Hematopoietic multipotent progenitor cell treated with erythropoietin and hydrocortisone succinate and interleukin-3 and kit ligand, for 8 days (in vitro differentiated cells): ENCODE measurements at regions not wholly inside any gene's neighbourhood (a gene's known extent, or its start where the extent isn't known, plus 50 kb on each side); places are given as distances from the start of the nearest gene placed in this dataset.

Experiments used
- DNase-seq: peaks from one replicate; pipeline ENCODE4 v3.0.0-alpha.2; 2015

- no peak for DNase-seq
Observed at GRCh38 chr5:125012727-125013451, 266.4 kb upstream of the ZNF608 start.

DNA sequence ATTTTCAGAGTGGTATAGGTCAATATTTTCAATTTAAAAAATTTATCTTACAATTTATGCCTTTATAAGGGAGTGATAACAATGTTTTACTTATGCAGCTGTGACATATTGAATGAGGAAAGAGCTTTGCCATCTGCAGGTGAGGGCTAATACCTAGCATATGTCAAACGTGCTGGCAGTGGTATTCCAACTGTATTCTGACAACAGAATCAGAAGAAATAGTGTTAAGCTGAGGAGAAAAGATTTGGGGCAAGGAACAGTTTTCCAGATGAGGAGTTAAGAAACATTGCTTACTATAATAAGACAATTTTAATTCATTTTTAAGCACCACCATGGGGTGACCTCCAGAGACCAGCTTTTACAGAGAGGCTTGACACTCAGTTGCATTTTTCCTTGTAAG is 267.8 kb upstream of the ZNF608 start:
- DNase-seq, result no peak

- DNase-seq, result no peak
Observed at GRCh38 chr5:125017796-125018195, 271.4 kb upstream of the ZNF608 start.

DNA sequence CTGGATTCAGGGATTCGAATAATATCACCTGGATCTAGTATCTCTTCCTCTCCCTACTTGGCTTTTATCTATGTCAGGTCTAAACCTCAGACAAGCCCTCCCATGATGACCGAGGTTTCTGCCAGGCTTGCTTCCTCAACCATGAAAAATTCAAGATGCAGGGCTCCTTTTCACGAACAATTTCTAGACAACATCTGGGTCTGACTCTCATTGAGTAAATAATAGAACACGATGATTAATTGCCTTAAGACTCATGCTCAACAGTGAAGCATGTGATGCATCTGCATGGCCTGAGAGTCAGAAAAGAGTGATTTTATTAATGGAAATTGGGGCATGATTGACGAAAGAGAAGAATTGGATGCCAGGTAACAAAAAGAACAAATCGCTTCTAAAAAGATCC is 277.2 kb upstream of the ZNF608 start:
- DNase-seq, result no peak

DNA sequence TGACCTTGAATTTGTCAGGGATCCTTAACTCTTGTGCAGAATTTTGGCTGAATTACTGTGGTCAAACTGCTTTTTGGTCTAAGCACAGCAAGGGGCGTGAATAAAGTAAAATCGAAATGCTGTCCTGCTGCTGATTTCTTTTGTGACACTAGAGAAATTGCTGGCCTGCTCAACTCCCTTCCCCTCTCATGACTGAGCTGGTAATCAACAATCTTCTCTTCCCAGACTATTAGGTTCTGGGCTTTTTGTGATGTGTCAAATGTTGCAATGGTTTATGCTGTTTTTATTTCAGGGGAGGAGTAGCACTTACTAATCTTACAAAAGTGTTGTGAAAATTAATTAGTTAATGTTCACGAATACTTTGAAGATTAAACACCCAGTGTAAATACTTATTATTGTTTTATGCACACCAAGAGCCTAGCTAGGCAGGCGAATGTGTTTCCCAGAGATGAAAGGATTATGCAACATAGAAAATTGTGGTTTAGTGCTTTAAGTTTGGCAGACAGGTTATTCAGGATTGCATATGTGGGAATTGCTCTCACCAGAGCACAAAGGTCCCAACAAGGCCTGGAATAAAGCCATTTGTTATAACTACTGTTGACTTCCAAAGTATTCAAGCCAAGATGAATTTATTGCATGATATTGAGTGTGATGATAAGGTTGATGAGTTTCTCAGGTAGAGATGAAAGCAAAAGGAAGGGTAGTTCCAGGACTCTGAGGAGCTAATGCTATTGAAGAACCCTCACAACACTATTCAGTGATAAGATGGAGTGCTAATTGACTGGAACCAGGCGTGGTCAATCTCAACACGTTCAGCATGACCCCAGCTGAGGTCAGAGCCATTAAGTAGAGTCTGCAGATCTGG is 280.7 kb upstream of the ZNF608 start:
- DNase-seq, result no peak

GRCh38 chr5:125032286-125032685 is 285.8 kb upstream of the ZNF608 start:
- no peak for DNase-seq

DNA sequence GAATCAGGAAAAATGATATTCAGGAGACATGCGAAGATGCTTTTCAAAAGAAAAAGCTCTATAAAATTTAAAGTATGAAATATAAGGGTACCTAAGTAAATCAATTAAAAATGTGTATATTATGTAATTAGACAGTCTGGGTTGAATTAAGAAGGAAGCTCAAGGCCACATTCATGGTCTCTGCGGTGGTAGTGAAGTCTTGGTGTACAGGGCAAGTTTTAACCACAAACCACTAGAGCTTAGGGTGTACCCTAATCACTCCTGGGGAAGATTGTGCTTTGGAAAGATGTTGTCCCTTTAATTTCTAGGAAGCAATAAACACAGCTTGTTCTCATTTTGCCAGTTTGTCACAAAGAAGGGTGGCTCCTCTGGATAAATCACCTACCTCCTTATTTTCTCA is 287.2 kb upstream of the ZNF608 start:
- DNase-seq, result no peak

DNA sequence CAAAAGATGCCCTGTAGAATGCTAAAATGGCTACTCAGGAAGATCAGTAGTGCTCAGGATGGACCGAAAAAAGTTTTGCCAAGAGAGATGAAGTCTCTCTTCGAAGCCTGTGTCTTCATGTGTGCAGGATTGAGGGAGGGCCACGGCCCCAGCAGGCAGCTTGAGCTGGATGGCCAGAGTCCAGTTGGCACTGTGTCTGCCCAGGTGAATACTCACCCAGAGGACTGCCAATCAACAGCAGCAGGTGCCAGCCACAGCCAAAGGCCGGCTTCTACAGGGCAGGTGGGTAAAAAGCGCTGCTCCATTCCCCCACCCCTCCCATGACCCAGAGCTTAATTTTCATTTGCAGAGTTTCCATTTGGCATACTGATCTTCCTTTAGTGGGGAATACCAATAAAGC is 287.9 kb upstream of the ZNF608 start:
- DNase-seq, result no peak

DNA sequence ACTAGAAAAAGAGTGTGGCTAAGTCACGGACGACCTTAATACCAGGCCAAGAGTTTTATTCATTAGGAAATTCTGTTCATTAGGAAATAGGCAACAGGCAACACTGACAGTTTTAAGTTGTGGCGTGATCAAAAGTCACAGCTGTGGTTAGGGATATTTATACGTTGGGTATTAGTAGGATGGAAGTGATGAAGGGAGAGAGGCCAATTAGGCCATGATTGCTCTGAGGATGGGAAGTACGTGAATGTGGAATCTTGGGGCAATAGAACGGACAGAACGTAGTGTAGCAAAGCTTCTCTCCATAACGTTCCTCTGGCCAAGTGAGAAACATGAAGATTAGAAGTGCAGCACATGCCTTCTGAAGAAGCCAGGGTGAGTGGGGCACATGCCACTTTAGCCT is 290.1 kb upstream of the ZNF608 start:
- no peak for DNase-seq

GRCh38 chr5:125037020-125037419 is 290.6 kb upstream of the ZNF608 start:
- no peak for DNase-seq

DNA sequence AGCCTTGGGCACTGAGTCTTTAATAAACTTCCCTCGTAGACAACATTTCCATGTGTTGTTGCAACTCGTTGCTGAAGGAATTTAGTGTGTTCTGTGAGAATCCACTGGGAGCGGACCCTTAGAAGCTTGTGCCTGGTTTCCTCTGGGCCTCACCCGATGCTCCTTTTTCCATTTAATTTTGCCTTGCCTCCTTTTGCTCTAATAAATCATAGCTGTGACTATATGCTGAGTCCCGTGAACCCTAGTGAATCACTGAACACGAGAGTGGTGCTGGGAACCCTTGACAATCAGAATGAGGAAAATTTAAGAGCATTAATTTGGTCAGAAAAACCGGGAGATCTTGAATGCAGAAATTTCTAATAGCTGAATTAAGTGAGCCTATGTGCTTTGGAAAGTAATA is 291.1 kb upstream of the ZNF608 start:
- DNase-seq, result no peak

DNA sequence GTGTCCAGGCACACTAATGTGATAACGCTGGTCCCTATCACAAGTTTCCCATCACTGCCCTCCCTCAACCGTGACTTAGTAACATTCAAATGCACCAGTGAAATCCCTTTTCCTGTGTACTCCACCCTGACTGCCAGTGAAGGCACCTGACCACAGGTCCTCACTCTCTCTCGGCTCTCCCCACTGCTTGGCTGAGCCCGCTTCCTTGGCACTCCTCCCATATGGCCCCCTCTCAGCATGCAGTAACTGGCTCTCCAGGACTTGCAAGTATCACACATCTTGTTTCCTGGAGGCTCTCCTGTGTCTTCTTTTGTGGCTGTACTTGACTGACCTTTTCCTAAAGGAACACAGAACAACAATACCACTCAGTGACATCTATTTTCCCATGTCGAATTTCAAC is 292.0 kb upstream of the ZNF608 start:
- no peak for DNase-seq

DNA sequence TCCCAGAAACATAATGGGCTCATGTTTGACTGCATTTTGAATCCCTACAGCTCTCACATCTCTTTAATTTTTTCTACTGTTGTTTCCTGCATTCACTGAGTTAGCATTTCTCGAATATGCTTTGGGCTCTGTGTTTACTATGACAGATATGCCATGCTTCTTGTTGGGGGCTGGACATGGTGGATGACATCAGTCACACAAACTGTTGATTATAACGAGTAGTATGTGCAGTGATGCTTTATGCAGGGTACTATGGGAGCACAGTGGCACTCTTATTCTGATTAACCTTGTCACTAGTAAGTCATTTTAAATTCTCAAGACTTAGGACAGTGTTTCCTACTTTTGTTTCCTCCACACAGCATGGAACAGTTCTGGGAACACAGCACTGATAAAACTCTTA is 295.4 kb upstream of the ZNF608 start:
- DNase-seq, result no peak

GRCh38 chr5:125042261-125042890 is 295.9 kb upstream of the ZNF608 start:
- no peak for DNase-seq

GRCh38 chr5:125043781-125044391 is 297.4 kb upstream of the ZNF608 start:
- DNase-seq, result no peak

DNA sequence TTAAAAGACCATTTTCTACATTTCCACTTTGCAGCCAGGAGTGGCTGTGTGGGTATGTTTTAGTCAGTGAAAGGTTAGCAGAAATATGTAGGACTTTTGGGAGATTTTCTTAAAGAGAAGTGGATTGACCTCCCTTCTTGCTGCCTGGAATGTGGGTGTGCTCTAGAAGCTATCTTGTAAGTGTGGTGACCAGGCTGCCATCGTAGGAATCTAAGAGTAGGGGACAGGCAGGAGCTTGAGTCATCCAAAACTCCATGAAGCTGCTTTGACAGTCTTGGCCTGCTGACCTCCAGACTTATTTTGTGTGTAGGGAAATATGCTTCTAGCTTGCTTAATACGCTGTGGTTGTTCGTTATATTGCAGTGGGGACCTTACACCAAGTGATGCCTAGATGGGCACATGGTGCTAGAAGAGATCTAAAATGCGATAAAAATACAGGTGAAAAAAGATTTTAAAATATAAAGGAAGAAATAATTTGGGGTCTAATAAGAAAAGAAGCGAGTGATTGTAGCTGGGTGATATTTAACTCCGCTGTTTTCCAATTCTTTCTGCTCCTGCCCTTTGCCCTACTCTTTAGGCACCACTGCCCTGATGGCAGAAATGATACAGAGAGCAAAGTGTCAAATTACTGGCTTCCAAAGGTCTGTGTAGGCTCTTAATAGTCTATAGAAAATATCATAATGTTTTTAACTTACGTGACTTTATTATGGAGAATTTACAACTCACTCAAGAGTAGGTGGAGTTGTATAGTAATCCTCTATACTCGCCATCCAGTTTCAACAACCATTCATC is 298.2 kb upstream of the ZNF608 start:
- DNase-seq, result no peak

- DNase-seq, result no peak
Observed at GRCh38 chr5:125045646-125046045, 299.2 kb upstream of the ZNF608 start.

GRCh38 chr5:125046838-125047237 is 300.4 kb upstream of the ZNF608 start:
- no peak for DNase-seq

- DNase-seq, result no peak
Observed at GRCh38 chr5:125047871-125048270, 301.4 kb upstream of the ZNF608 start.

DNA sequence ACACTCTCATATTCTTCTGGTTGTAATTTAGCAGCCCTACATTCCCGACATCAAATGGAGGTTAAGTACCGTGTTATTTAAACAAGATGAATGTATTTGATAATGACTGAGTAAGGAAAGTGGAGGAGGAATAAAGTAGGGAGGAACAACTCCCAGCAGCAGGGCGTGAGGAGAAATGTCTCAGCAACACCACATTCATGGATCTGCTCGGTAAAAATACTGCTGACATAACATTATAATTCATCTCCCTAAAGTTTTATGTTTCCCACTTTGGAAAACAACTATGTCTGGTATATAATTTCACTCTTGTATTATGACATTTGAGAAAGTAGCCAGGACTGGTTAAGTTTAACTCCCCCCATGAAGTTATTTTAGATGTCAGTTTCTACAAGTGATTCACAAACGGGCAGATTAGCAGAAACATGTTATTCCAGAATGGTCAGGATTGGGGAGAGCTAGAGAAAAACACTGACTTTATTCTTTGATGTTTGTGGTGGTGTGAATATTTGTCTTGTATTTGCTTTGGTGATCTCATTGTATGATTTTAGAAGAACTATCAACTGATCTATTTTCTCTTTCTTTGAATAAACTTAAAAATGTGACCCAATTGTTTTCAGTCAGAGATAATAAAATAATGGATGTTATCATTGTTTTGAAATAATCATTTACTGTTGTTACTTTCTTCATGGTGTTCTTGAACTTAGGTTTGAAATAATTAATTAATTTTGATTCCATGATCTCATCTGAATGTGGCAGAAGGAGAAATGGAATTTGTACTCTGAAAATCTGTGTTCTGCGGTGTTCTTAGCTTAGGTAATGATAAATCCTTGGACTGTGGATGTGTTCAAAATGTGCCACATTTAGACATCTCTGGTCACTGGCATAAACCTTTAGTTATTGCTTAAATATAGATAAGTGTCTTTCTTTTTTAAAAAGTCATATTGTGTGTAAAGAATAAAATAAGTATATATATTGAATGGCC is 303.6 kb upstream of the ZNF608 start:
- DNase-seq, result no peak

- DNase-seq, result no peak
Observed at GRCh38 chr5:125050926-125051325, 304.5 kb upstream of the ZNF608 start.
